ENCODE measurements at regions not wholly inside any gene's neighbourhood (a gene's known extent, or its start where the extent isn't known, plus 50 kb on each side); places are given as distances from the start of the nearest gene placed in this dataset.
"Not testable (repeated sequence)": the region's sequence is repeated elsewhere in the genome, so short reads cannot be mapped to it uniquely, and the experiment has no call there.

DNA sequence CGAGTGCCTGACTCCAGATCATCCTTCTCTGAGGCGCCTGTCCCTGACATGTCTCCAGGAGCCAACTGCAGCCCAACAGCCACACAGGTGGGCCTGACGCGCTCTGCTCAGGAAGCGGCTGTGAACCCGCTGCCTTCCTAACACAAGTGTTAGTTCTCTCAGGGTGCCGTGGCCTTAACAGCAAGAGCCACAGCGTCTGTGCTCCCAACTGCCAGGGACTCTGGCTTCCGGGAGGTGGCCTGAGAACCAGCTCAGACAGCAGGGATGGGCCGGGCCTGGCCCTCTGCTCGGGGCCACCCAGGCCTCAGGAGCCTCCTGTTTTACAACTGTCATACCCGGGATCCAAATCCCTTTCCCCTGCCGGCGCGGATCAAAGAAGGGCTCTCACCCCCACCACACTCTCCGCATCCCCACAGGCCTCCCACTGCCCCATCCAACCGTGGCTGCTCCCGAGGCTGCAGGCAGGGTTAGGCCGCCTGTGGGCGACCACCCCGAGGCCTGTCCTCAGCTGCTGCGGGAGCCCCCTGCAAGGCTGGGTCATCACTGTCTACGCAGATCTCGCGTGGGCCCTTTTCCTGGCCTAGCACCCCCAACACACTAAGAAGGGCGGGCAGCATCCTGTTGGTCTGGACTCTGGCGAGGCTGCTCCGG is 114.2 kb upstream of the ZNF236 start:
- Mint-ChIP-seq H3K4me1 (peaks cover 7% of the 10 kb centered on the region), H3K27ac (peak overlapping the region in 1 of 2 donors; percentile 85), H3K9me3 (no peaks in the 10 kb centered on the region), H3K27me3 (peaks cover 32% of the 10 kb centered on the region), H3K4me3 (no peak overlapping the region)
- ATAC-seq = peak; percentile 24
- DNase-seq = no peak

DNA sequence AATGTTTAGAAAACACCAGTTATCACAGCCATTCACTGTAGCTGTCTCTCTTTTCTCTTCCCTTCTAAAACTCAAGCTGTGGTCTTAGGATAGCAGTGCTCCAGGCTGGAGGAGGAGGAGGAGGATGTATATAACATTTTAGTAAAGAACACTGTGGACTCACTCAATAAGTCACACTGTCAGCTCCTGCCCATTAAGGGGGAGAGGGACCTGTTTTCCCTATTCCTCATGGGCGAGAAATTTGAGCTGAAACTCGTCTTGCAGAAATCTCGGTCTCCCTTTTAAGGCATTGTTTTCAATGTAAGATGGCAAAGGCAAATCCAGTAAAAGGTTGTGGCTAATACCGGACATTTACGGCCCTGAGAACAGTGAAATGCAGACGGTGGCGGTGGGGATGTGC is 114.8 kb upstream of the ZNF236 start:
- peaks cover 7% of the 10 kb centered on the region for H3K4me1 Mint-ChIP-seq
- H3K9me3 Mint-ChIP-seq = no peaks in the 10 kb centered on the region
- H3K4me3 Mint-ChIP-seq = no peak overlapping the region
- ATAC-seq = no peak
- H3K27me3 Mint-ChIP-seq = peaks cover 32% of the 10 kb centered on the region
- H3K27ac Mint-ChIP-seq = no peak overlapping the region
- no peak for DNase-seq

DNA sequence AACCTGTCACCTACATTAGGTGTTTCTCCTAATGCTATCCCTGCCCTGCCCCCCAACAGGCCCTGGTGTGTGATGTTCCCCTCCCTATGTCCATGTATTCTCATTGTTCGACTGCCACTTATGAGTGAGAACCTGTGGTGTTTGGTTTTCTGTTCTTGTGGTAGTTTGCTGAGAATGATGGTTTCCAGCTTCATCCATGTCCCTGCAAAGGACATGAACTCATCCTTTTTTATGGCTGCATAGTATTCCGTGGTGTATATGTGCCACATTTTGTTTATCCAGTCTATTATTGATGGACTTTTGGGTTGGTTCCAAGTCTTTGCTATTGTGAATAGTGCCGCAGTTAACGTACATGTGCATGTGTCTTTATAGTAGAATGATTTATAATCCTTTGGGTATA is 117.8 kb upstream of the ZNF236 start:
- not testable (repeated sequence) for DNase-seq, H3K27ac Mint-ChIP-seq
- H3K27me3 Mint-ChIP-seq = peaks cover 49% of the 10 kb centered on the region

DNA sequence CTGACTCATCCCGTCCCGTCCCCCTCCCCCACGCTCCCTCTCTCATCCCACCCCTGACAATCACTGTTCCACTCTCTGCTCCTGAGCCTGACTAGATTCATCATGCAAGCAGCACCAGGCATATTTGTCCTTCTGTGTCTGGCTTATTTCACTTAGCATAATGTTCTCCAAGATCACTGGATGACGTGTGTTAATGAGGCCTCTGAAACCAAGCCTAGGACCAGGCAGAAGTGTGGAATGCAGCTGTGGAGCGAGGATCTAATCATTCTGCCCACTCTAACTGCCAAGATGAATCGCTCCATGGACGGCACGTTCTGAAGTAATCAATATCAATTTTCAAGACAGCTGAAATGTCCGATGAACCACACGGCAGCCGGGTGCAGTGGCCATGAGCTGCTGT is 122.4 kb upstream of the ZNF236 start:
- Mint-ChIP-seq H3K27me3 (peaks cover 78% of the 10 kb centered on the region), H3K4me3 (no peak overlapping the region), H3K9me3 (no peaks in the 10 kb centered on the region), H3K4me1 (peaks cover 8% of the 10 kb centered on the region), H3K27ac (no peak overlapping the region)
- DNase-seq = no peak
- ATAC-seq = no peak

More for the DNA sequence above, 117.8 kb upstream of the ZNF236 start:
- not testable (repeated sequence) for ATAC-seq, H3K4me1 Mint-ChIP-seq, H3K4me3 Mint-ChIP-seq, H3K9me3 Mint-ChIP-seq

DNA sequence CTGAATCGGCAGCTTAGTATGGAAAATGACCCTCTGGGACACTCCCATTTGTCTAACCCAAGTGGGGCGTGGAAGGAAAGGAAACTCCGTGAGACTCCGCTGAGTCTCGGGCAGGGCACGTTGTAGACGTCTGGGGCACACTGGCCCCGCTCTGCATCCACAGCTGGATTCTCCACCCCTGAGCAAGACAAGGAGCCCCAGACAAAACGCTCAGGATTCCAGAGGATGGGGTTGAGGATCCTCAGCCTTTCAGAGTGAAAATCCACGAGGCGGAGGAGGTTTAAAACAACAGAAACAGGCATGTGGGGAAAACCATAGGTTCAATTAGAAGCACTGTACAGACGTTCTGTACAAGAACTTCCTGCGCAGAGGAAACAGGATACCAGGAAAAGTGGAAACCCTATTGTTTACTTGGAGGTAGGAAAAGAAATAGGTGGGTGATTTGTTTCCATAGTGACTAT is 124.9 kb upstream of the ZNF236 start:
- DNase-seq (no peak), ATAC-seq (no peak)
- Mint-ChIP-seq H3K4me3 (peak overlapping the region in 1 of 2 donors; percentile 32), H3K4me1 (peaks cover 8% of the 10 kb centered on the region), H3K9me3 (no peaks in the 10 kb centered on the region), H3K27me3 (peaks cover 74% of the 10 kb centered on the region), H3K27ac (no peak overlapping the region)

DNA sequence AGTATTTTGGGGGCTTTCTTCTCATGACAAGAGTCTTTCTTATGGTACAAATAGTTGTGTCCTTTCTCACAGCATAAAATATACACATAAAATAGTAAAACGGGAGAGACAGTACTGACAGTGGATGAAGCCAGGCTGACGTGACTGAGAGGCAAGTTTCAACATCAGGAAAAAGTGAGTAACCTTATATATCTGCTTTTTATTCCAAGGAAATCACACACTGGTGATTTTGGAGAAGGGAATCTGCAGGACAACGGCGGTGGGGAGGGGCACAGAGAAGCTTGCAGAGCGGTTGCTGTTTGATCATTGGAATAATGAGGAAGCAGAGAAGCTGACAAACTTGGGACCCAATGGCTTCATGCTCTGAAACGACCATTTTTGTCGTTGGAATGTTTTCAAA is 130.6 kb upstream of the ZNF236 start:
- Mint-ChIP-seq H3K27me3 (peaks cover 79% of the 10 kb centered on the region), H3K4me1 (peaks cover 23% of the 10 kb centered on the region), H3K4me3 (no peak overlapping the region), H3K27ac (no peak overlapping the region), H3K9me3 (no peaks in the 10 kb centered on the region)
- no peak for DNase-seq
- ATAC-seq = no peak

DNA sequence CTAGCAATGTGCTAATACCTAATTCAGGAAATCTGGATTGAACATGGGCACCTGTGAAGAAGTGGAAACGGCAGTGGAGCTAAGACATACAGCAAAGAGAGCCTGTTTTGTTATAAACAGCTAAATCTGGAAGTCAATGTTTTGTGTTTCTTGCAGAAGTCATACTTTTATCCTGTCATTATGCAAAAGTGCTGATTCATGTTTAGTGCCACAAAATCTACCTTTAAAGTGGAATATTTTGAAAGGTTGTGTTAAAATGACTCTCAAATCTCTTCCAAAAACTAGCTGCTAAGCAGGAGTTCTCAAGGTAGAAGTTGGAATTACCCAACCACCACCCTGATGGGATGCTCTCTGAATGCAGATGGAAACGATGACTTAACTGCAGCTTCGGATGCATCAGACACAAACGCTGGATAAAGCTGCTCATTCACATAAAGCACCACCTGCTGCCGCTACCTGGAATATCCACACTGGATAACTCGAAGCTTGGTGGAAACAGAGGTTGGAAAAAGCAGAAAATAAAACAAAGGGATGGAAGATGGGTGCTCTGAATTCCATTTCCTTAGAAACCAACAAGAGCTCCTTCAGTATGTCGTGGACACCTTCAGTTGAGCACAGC is 132.6 kb upstream of the ZNF236 start:
- no peak overlapping the region for H3K4me3 Mint-ChIP-seq
- no peak overlapping the region for H3K27ac Mint-ChIP-seq
- peaks cover 30% of the 10 kb centered on the region for H3K4me1 Mint-ChIP-seq
- DNase-seq (no peak), ATAC-seq (no peak)
- peaks cover 83% of the 10 kb centered on the region for H3K27me3 Mint-ChIP-seq
- H3K9me3 Mint-ChIP-seq = no peaks in the 10 kb centered on the region

DNA sequence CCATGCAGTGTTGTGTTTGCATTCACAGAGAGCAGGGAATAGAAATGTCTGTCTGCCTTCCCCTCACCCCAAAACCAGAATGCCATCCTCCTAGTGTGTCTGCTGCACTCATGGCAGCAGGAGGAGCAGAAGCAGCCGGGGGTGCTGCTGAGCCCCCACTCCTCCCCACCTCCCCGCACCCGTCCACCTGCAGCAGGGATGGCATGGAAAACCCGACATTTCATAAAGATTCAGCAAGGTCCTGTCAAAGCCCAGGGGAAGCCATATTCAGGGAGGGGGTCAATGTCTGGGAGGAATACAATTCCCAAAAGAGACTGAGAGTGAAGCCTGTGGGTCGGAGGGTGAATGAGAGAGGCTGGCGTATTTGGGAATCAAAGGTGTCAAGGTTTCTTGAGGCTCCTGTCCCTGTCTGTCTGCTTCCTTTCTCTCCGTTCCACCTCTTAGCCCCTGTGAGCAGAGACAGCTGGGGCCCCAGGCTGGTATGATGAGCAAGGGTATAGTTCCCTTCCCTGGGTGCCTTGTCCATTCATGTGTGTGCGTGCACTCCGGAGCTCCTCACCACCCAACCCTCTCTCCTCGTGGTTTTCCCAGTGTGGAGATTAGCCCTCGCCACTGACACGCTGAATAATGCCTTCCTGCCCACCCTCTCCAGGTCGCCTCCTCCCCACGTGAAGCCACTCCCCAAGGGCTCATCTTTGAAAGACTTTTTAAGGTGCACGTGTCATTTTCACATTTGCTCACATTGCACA is 133.5 kb upstream of the ZNF236 start:
- H3K4me3 Mint-ChIP-seq = no peak overlapping the region
- ATAC-seq (no peak), DNase-seq (no peak)
- H3K9me3 Mint-ChIP-seq = no peaks in the 10 kb centered on the region
- H3K27me3 Mint-ChIP-seq = peaks cover 91% of the 10 kb centered on the region
- no peak overlapping the region for H3K27ac Mint-ChIP-seq
- H3K4me1 Mint-ChIP-seq = peaks cover 30% of the 10 kb centered on the region

DNA sequence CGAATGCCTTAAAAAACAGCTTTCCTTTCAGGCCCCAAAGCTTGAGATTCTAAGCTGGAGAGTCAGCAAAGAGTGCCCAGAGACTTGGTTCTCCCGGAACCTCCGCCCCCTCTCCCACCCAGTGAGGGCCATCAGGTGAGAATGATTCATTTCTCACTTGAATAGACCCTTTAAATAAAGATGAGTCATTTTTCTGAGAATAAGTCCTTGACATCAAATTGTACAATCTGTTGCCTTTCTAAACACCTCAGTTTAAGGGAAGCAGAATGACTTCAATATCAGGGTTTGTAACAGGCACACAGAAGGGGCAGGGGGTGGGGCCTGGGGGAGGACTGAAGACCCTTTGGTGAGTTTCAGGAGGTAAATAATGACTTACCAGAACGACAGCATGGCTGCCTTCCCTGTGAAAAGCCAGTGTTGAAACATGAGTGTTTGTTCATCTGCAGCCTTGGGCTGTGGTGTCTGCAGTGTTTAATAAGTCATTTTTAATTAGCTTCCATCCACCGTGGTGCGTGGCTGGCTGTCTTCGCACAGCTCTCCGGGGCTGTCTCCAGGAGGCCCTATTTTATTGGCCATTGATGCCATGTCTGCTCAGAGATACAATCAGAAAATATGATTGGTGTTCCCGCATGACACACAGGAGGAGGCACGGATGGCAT is 134.9 kb upstream of the ZNF236 start:
- Mint-ChIP-seq H3K27ac (no peak overlapping the region), H3K27me3 (peaks cover 80% of the 10 kb centered on the region), H3K4me1 (peaks cover 30% of the 10 kb centered on the region), H3K9me3 (no peaks in the 10 kb centered on the region), H3K4me3 (peak overlapping the region; percentile 15 to 33)
- peak; percentile 14 to 31 for DNase-seq
- peak; percentile 79 for ATAC-seq

DNA sequence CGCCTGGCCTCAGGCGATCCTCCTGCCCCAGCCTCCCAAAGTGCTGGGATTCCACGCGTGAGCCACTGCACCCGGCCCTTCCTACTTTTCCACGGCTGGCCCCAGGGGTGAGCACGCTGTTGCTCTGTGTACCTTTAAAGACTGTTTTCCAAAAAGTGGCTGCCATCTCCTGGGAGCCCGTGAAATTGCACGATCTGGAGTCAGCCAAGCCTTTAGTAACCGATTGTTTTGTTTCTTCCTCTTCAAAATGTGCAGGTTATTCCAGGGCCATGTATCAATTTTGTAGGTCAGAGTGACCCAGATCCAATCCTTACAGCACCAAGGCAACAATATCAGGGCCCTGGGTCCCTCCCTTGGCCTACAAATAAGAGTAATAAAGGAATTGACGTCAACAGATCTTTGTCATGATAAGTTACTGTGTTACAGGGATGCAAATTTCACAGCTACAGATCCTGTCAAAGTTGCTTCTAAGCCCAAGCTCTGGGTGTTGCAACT is 135.6 kb upstream of the ZNF236 start:
- peaks cover 81% of the 10 kb centered on the region for H3K27me3 Mint-ChIP-seq
- peak in 1 of 2 donors; percentile 20 for DNase-seq
- H3K4me3 Mint-ChIP-seq = peak overlapping the region; percentile 29 to 61
- H3K9me3 Mint-ChIP-seq = no peaks in the 10 kb centered on the region
- peak; percentile 56 for ATAC-seq
- H3K4me1 Mint-ChIP-seq = peaks cover 30% of the 10 kb centered on the region
- peak overlapping the region; percentile 45 to 63 for H3K27ac Mint-ChIP-seq

DNA sequence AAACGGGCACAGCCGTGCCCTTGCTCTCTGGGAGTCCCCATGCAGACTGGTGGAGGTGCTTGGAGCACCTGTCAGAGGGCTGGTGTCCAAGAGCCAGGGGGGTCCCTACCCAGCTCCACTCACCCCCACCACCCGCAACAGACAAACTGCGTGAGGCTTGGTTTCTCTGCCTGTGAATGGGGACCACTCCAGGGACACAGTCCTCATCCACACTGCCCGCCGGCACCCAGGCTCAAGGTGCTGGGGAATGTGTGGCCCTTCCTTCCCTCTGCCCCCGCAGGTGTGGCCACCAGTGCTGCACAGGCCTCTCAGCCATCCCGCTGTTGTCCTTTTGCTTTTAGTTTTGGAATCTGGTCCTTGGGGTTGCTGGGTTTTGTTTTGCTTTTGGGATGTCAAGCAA is 136.5 kb upstream of the ZNF236 start:
- Mint-ChIP-seq H3K27me3 (peaks cover 74% of the 10 kb centered on the region), H3K4me1 (peaks cover 30% of the 10 kb centered on the region), H3K9me3 (no peaks in the 10 kb centered on the region), H3K27ac (no peak overlapping the region), H3K4me3 (no peak overlapping the region)
- ATAC-seq (no peak), DNase-seq (no peak)

DNA sequence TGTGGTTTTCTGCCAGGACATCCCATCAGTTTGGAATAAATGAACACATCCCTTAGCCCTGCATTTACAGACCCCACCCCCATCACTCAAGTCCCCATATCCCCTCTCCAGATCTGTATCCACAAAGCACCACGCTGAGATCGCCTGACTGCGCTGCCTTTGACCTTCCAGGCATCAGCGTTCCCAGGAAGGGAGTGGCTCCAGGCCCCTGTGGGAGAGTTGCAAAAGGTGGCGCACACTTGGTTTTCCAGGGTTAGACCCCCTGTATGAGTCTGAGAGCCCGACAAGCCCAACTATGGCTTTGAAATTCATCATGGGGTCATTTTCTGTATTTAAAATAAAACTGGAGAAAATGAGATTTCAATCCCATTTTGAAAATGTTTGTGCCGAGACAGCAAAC is 137.0 kb upstream of the ZNF236 start:
- ATAC-seq (no peak), DNase-seq (no peak)
- H3K27ac Mint-ChIP-seq = no peak overlapping the region
- H3K4me3 Mint-ChIP-seq = no peak overlapping the region
- H3K27me3 Mint-ChIP-seq = peaks cover 71% of the 10 kb centered on the region
- peaks cover 30% of the 10 kb centered on the region for H3K4me1 Mint-ChIP-seq
- no peaks in the 10 kb centered on the region for H3K9me3 Mint-ChIP-seq

DNA sequence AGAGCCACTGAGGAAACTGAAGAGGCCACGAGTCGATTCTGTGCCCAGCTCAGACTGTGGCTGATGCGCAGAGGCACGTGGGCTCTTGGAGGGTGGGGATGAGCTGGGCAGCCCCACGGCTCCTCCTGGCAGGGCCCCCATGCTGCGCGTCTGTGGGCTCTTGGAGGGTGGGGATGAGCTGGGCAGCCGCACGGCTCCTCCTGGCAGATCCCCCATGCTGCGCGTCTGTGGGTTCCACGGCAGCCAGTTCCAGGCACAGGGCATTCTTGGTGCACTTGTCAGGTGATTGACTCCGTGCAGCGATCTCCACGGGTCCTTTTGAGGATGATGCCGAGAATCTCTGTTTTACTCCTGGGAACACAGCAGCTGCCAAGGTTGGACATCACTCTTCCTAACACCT is 138.1 kb upstream of the ZNF236 start:
- Mint-ChIP-seq H3K27ac (no peak overlapping the region), H3K4me1 (peaks cover 28% of the 10 kb centered on the region), H3K4me3 (no peak overlapping the region), H3K9me3 (no peaks in the 10 kb centered on the region), H3K27me3 (peaks cover 68% of the 10 kb centered on the region)
- DNase-seq (no peak), ATAC-seq (no peak)

DNA sequence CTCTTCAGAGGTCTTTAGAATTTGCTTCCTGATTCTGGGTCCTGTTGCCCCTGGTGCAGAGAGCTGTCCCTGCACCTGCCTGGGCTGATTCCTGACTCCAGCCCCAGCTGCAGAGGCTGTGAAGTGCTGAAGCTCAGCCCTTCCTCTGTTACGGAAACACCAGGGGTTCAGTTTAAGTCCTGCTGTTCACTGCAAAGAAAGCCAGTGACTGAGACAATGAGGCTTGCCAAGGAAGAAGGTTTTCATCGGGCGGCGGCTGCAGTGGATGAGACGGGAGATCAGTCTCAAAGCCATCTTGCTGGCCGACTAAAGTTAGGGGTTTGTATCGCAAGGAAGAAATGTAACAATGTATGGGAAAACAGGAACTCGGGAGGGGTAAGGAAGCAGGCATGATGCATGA is 142.4 kb upstream of the ZNF236 start:
- Mint-ChIP-seq H3K27ac (no peak overlapping the region), H3K4me1 (no peaks in the 10 kb centered on the region), H3K4me3 (no peak overlapping the region), H3K27me3 (peaks cover 52% of the 10 kb centered on the region), H3K9me3 (no peaks in the 10 kb centered on the region)
- ATAC-seq (no peak), DNase-seq (no peak)

DNA sequence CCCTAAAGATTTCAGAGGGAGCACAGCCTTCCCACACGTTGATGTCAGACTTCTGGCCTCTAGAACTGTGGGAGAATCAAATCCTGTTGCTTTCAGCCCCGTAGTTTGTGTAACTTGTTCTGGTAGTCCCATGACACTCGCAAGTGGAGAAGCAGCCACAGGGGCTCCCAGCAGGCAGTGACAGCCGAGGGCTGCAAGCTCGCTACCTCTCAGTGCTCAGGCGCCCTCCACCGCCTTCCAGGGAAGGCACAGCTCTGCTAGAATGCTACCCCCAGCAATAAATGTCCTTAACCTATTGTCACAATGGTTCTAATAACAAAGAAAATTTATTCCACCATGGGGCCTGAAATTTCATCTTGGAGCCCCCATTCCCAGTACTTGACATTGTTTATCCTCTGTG is 143.1 kb upstream of the ZNF236 start:
- Mint-ChIP-seq H3K27ac (no peak overlapping the region), H3K4me3 (no peak overlapping the region), H3K9me3 (no peaks in the 10 kb centered on the region), H3K27me3 (peaks cover 52% of the 10 kb centered on the region), H3K4me1 (no peaks in the 10 kb centered on the region)
- DNase-seq = no peak
- ATAC-seq = no peak
